GM21360 (cell line): ENCODE measurements at regions not wholly inside any gene's neighbourhood (a gene's known extent, or its start where the extent isn't known, plus 50 kb on each side); places are given as distances from the start of the nearest gene placed in this dataset.

Experiments
- ATAC-seq: cut with Tn5 transposase; IDR thresholded peaks from one replicate; pipeline ENCODE4 v1.9.1; 2021; ENCODE audit warnings: mild to moderate bottlenecking, moderate library complexity; ENCODE audit not compliant: unreplicated experiment

DNA sequence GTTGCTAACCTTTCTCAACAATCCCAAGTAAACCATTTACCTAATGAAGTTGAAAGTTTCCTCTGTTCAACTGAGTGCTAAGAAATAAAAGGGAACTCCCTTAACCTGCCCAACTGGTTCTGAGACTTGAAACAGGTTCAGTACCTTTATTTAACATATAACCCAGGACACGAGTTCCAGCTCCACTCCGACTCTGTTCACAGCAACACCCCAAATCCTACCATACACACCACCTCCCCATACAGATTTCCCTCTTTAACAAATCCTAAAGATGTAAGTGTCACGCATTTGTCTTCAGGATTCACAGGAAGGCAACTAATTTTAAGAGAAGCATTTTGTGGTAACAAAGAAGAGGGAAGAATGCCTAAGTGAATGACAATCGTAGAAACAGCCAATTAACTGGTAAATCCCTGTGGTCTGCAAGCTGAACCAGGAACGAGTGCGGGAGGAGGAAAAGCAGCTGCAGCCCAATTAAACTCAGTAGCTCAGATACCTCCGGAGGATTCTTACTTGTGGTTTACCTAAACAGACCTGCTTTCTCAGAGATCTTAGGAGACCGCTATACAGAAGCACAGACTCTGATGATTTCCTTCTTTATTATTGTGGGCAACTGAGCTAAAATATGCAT is 134.5 kb upstream of the MAGI3 start:
- ATAC-seq = no peak

DNA sequence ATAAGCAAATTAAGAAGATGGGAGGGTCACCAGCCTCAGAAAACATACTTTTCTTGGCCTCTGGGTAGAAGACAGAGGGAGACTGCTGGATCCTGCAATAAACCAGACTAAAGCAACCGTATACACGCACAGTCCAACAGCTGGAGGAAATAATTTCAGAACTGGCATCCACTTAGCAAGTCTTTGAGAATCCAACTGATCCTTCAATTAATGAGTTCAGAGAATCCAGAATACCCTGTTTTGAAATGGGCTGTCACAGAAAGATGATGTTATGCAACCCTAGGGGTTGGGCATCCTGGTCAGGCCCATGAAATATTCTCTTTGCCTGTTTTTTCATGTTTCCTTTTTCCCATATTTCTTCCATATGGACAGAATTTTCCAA is 134.0 kb upstream of the MAGI3 start:
- no peak for ATAC-seq

GRCh38 chr1:113259988-113260387 is 130.3 kb upstream of the MAGI3 start:
- ATAC-seq = no peak

DNA sequence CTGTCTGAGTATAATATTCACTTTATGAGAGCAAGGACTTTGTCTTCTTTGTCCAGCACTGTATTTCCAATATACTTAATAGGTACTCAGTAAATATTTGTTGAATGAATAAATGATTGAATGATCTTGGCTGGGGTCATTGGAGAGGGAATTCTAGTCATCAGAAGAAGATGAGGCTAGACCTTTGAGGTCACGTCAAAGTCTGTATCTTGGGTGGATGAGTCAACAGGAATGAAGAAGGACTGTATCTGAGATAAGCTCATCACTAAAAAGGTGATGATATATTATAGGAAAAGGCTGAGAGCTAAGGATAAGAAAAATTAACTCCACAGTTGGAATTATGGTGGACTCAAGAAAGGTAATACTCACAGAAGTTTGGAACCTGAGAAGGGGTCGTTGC is 125.1 kb upstream of the MAGI3 start:
- ATAC-seq = no peak

DNA sequence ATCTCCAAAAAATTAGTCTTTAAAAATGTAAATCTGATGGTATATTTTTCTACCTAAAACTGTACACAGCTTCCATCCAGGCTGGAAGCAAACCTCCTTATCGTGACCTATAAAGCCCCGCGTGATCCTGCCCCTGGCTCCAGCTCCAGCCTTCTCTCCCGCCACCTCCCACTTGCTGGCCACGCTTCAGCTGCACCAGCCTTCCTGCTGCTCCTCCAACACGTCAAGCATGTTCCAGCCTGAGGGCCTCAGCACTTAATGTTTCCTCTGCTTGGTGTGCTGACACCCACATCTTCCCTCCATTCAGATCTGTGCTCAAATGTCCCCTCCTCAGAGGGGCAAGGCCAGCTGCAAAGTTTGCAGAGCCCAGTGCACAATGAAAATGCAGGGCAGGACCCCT is 123.5 kb upstream of the MAGI3 start:
- no peak for ATAC-seq

GRCh38 chr1:113269168-113269963 is 120.9 kb upstream of the MAGI3 start:
- ATAC-seq = no peak

GRCh38 chr1:113271039-113271438 is 119.3 kb upstream of the MAGI3 start:
- no peak for ATAC-seq

GRCh38 chr1:113275083-113275482 is 115.2 kb upstream of the MAGI3 start:
- ATAC-seq = no peak

DNA sequence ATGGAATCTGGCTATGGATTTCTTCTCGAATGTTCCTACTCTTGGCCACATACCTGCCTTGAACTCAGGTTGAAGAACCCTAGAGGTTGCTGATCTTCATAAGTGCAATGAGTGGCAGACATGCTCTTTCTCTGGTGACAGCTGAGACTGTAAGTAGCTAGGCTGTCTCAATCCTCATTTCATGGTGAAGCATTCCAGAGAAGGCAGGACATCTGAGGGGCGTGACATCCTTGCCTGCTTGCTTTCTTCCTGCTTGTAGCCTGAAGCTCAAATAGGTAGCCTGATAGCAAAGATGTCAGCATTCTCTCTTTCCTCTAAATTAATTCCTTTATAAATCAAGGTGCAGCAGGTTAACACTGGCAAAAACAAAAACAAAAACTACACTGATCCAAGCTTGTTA is 114.6 kb upstream of the MAGI3 start:
- no peak for ATAC-seq

DNA sequence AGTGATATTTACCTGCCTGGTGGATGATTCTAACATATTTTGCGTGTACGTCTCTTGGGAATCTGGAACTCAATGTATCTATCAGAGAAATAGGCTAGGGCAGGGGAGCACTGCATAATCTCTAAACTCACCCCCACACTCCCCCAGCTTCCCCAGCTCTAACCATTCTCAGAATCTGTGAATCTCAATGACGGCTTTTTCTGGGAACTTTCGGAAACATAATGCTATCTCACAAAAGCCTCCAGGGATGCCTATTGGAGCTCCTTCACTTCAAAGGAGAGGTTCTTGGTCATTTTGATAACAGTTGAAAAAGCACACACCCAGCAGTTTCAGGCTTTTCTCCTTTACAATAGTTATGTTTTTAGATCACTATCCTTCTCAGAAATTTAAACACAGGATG is 113.8 kb upstream of the MAGI3 start:
- ATAC-seq = no peak

DNA sequence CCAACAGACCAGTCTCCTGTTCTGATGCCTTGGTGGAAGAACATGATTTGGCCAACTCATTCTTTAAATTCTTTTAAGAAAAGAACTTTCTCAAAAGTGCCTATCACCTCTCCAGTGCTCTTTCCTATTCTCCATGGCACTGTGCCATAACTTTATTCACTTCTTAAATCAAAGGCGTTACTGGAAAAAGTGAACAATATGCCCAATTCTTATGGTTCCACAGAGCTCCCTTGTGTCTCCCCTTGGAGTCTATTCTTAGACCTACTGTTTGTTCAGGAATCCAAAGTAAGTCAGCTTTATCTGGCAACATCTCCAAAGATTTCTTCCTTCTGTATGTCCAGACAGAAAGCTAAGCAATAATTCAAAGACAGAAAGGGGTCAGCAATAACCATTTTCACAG is 111.9 kb upstream of the MAGI3 start:
- ATAC-seq = no peak

DNA sequence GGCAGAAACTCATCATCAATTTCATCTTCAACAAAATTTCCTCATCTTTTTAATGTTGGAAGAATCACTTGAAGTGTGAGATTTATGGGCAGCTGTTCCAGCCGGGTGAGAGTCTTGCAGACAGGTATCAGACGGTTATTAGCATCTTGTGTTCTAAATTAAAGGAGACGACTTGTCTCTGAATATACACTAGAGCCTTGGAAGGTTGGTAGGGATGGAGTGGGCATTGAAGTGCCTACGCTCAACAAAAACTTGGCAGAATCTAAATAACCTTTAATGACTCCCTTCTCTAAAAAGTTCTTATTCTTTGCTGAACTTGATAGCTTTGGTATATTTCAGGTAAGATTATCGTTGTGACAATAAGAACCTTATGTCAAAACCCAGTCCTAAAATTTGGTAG is 111.5 kb upstream of the MAGI3 start:
- ATAC-seq = no peak

- no peak for ATAC-seq
Observed at GRCh38 chr1:113279776-113280391, 110.4 kb upstream of the MAGI3 start.

- ATAC-seq = no peak
Observed at GRCh38 chr1:113280581-113280980, 109.7 kb upstream of the MAGI3 start.

GRCh38 chr1:113281550-113281949 is 108.8 kb upstream of the MAGI3 start:
- ATAC-seq = no peak

DNA sequence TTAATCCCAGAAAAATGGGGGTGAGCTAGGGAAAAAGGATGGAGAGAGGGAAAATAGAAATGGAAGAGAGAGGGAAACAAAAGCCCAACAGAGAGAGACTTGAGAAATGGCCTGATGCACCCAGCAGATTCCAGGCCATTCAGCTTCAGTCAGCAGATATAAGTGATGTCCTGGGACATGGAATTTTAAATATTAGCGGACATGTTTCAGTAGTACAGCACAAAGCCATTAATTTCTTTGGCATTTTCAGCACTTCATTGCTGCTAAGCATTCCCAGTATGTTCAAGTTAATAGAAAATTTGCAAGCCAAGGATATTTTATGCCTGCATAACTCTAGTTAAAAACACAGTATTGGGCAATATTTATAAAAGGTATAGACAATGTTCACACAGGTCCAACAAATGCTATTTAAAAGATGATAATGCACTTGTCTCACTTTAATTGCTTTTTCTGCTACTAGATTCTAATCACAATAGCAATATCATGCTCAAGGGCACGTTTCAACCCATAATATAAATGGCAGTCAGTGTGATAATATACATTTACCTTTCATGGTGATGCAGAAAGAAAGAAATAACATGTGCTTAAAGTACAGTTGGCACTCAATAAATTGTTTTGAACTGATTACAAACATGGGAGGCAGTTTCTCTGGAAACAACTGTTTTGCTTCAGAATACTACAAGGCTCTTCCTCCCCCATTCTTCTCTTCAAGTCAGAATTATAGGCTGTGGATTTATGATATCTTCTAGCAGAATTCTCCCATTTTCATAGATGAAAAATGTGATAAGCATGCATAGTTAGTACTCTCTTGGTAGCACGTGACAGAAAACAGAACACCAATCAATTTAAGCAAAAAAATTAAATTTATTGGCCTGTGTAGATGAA is 108.1 kb upstream of the MAGI3 start:
- no peak for ATAC-seq

- ATAC-seq = no peak
Observed at GRCh38 chr1:113282893-113283285, 107.4 kb upstream of the MAGI3 start.

DNA sequence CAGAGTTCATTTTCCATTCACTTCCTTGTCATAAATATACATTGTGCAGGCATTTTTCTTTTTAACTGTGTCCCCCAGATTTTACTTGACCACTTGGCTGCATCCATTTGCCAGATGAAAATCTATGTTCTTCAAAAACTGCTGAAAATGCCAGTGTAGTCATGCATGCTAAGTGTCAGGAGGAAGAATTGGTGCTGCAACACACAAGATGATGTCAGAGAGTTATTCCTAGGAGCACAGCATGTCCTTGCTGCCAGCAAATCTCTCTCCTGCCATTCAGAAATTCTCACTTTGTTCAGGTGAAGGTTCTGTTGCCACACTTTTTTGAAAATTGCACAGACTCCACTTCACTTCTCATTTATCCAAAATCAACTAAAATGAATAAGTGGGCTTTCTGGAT is 106.4 kb upstream of the MAGI3 start:
- ATAC-seq = no peak

GRCh38 chr1:113286156-113286555 is 104.2 kb upstream of the MAGI3 start:
- ATAC-seq = no peak

GRCh38 chr1:113291777-113292602 is 98.3 kb upstream of the MAGI3 start:
- ATAC-seq = no peak
